Glomerular endothelial cell (primary cell): ENCODE measurements at regions not wholly inside any gene's neighbourhood (a gene's known extent, or its start where the extent isn't known, plus 50 kb on each side); places are given as distances from the start of the nearest gene placed in this dataset.

Experiments used
- DNase-seq: peaks from one replicate; pipeline ENCODE4 v3.0.0-alpha.2; 2011; ENCODE audit warnings: low read depth, low spot score; ENCODE audit errors: extremely low read depth

GRCh38 chr5:135236228-135236907, 162.7 kb downstream of the MACROH2A1 start:
- DNase-seq = no peak

DNA sequence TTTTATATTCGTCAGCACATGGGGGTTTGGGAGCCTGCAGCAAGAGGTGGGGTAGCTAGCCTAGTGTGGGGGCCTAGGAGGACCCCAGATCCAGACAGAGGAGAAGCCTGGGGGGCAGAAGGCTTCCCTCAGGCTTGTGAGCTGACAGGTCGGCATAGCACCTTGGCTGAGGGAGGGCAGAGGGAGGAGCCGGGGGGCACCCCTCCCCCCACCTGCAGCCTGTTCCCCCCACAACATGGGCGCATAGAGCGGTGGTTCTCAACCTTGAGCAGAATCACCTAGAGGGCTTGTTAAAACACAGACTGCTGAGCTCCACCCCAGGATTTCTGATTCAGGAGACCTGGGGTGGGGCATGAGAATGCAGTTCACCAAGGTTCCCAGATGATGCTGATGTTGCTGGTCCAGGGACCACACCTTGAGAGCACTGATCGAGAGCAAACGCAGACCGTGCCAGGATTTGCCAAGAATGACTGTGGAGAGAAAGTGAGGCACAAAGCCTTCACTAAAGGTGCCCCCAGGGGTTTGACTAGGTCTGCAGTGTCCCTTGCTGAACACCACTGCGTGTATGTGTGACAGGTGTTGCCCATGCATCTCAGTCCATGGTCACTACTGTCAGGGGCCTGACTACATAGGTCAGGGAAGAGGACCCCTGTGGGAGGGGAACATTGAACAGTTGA, 163.3 kb downstream of the MACROH2A1 start:
- no peak for DNase-seq

GRCh38 chr5:135234666-135235401, 164.2 kb downstream of the MACROH2A1 start:
- DNase-seq = no peak

DNA sequence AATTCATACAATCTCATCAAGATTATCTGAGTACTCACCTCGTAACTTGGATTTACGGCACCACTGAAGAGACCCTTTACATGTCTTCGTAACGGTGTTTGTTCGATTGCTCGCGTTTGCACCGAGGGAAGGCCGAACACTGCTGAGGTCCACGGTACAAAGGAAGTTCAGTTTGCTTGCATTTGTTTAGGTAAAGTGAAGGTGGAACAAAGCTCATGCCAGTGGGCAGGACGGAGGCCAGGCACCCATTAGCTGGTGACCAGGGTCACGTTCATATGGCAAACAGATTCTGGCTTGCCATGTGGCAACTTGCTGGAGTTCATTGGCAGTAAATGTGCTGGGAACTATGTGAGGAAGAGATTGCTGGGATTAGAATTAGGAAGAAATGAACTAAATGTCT, 164.8 kb downstream of the MACROH2A1 start:
- no peak for DNase-seq

GRCh38 chr5:135233477-135233876, 165.6 kb downstream of the MACROH2A1 start:
- DNase-seq = no peak

DNA sequence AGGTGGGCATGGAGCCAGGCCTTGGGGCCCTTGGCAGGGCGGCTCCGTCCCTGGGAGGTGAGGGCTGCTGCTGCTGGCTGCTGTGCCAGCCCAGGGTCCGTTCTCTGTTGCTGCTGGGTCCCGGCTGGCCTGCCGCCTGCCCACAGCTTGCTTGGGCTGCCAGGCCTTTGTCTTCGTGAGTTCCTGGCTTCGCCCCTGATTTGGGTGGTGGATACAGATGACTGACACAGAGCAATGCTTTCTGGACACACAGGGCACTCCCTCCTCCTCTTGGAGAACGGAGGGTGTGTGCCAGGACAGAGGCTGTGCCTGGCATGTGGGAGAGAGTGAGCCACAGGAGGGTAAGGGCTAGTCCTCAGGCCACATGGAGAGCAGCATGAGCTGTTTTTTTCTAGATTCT, 166.1 kb downstream of the MACROH2A1 start:
- DNase-seq = no peak

GRCh38 chr5:135231289-135231688, 167.7 kb downstream of the MACROH2A1 start:
- no peak for DNase-seq

GRCh38 chr5:135230251-135230925, 168.6 kb downstream of the MACROH2A1 start:
- DNase-seq = no peak

GRCh38 chr5:135229679-135230132, 169.3 kb downstream of the MACROH2A1 start:
- DNase-seq = no peak

- DNase-seq = no peak
Measured at GRCh38 chr5:135229122-135229521, 169.9 kb downstream of the MACROH2A1 start.

GRCh38 chr5:135228222-135228621, 170.8 kb downstream of the MACROH2A1 start:
- DNase-seq = no peak

DNA sequence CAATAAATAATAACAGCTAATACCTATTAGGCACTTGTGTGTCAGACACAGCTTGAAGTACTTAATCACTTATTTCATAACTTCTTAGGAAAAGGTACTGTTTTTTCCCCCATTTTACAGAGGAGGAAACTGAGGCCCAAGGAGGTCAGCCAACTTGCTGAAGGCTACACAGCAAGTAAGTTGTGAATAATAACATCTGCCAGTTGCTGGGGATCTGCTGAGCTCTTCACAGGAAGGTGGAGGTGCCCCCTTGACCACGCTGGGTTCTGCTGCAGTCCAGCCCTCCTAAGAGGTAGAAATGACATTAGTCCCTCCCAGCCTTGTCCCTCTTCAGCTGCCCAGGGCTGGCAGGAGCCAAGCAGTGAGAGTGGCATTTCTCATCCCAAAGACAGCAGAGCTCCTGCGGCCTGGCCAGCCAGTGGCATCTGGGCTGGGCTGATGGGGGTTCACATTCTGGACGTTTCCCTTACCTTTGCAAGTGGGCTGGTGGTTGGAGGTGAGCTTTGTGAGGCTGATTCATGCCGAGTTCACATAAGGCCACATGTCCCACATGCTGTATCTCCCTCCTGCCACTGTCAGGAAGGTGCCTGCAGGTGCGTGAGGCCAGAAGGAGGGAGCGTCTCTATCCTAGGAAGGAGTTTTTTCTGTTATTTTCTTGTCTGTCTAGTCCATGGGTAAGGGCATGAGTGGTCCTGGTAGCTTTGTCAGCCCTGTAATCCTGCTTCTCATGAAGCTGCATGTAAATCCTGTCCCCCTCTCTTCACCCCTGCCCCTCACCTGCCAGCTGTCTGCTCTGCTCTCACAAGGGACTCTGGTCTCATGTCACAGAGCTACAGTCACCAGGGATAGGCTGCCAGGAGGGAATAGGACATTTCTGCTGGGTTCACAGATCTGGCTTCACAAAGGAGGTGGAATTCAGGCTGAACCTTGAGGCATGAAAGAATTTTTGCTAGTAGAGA, 171.7 kb downstream of the MACROH2A1 start:
- DNase-seq = no peak

DNA sequence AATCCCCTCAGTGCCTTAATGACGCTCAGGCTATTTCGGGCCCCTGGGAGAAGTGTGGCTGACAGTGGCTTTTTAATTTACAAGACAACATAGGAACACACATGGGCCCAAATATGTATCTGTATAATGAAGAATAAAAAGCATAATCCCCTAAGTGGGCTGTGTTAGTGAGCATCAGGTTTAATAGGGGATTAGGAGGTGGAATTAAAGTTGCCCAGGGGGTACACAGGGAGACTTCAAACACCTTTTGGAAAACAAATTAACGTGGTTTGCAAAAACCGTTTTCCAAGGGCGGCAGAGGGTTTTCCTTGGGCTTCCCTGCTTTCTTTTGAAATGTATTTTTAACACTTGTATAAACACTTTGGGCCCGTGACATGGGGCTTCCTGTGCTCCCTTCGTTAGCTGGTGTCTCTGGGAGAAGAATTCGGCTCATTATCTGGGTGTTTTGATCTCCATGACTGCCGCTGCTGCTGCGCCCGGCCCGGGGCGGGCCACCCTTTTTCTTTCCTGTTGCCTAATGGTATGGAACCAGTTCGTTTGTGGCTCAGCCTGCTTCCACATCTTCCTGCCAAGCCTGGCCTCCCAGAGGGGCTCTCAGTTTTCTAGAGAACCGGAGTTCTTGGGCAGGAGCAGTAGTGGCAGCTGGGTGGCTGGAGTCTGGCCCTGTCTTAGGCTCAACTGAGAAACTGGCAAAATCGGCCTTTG, 173.0 kb downstream of the MACROH2A1 start:
- DNase-seq = no peak

DNA sequence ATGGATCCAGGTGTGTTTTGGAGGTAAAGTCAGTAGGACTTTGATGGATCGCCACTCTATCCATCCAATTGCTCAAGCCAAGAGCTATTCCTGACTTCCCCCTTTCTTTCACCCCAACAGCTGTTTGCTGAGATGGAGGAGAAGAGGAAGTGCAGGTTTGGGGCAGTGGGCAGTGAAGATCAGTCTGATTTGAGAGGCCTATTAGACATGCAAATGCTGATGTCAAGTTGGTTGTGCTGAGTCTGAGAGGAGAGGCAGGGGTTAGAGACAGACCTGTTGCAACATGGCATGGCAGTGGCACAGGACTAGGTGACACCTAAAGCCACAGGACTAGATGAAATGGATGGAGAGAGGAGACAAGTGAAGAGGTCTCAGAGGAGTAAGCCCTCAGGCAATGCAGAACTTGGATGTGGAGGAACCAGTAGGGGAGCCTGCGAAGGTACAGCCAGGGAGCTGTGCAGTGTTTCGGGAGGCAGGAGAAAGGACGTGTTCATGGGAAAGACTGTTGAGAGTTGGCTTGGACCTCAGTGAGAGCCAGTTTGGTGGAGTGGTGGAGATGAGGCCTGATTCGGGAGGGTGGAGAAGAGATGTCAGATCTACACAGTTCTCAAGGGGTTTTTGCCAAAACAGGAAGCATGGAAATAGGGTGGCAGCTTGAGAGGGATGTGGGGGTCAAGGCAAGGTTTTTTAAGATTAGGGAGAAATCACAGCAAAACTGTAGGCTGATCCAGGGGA, 175.0 kb downstream of the MACROH2A1 start:
- DNase-seq = no peak

DNA sequence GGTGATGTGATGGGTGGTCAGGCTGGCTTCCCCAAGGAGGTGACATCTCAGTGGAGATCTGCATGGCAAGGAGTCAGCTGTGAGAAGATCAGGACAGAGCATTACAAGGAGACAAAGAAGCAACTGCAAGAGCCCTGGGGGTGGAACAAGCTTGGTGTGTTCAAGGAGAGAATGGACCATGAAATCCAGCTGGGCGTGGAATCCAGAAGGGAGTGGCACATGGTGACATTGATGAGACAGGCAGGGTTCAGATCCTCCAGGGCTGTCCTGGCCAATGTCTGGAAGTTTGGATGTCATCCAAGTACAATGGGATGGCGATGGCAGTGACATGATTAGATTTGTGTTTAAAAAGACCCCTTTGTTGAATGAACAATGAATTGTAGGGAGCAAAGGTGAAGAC, 175.6 kb downstream of the MACROH2A1 start:
- DNase-seq = no peak

- DNase-seq = no peak
Measured at GRCh38 chr5:135222771-135223170, 176.3 kb downstream of the MACROH2A1 start.

DNA sequence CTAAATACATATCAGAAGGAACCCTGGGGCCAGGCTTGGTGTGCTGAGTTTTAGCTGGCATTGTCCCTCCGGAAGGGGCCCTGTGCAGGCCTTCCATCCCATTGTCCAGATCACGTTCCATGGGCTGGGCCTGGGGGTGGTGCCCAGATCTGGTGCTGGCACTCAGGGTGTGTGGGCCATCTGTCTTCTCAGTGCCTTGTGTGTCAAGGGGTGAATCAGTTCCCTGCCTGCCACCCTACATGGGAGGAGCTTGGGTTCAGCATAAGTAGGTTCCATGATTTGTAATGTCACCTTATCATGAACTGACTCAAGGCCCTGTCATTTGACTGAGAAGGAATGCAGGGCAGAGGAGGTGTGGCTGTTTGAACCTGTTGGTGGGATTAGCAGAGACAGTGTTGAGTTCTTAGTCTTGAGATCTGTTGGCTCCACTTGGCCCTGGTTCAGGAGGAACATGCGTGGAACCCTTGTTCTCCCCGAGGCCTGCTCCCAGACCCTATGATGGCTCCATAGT, 176.8 kb downstream of the MACROH2A1 start:
- DNase-seq = no peak

- no peak for DNase-seq
Measured at GRCh38 chr5:135221696-135222095, 177.3 kb downstream of the MACROH2A1 start.

GRCh38 chr5:135221187-135221473, 177.9 kb downstream of the MACROH2A1 start:
- DNase-seq = no peak
